OCI-LY7 (cell line): ENCODE measurements at regions not wholly inside any gene's neighbourhood (a gene's known extent, or its start where the extent isn't known, plus 50 kb on each side); places are given as distances from the start of the nearest gene placed in this dataset.

Experiments
- EZH2phosphoT487 ChIP-seq: fragments of 200-600 bp; sonication (generic); IDR thresholded peaks from 2 replicates; pipeline ENCODE4 v1.6.1; 2018; ENCODE audit warnings: low read depth, borderline replicate concordance, mild to moderate bottlenecking, mixed run types, antibody characterized with exemption, low read length, moderate library complexity, mixed read lengths
- TF ChIP-seq, protein P1 (sequence below): fragments of 200-600 bp; sonication (generic); conservative IDR thresholded peaks from 2 replicates; pipeline ENCODE4 v1.5.1; 2014; ENCODE audit warnings: mild to moderate bottlenecking, antibody characterized with exemption, low read length, moderate library complexity, mixed read lengths

DNA sequence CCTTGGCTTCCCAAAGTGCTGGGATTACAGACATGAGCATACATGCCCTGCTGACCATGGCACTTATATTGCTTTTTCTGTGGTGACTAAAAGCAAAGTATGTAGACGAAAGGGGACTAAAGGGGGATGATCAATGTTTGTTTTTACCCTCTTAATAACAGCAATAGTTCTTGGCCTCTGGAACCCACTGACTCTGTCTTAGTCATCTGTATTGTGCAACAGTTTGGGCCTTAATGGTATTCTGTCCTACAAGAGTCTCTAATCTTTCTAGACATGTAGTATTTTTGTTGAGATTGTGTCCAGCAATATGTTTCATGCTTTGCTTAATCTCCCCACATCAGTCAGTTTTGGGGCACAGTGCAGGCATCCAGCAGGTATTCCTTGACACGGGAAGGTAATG is 359.9 kb upstream of the FANCL start:
- TF ChIP-seq, protein P1, sequence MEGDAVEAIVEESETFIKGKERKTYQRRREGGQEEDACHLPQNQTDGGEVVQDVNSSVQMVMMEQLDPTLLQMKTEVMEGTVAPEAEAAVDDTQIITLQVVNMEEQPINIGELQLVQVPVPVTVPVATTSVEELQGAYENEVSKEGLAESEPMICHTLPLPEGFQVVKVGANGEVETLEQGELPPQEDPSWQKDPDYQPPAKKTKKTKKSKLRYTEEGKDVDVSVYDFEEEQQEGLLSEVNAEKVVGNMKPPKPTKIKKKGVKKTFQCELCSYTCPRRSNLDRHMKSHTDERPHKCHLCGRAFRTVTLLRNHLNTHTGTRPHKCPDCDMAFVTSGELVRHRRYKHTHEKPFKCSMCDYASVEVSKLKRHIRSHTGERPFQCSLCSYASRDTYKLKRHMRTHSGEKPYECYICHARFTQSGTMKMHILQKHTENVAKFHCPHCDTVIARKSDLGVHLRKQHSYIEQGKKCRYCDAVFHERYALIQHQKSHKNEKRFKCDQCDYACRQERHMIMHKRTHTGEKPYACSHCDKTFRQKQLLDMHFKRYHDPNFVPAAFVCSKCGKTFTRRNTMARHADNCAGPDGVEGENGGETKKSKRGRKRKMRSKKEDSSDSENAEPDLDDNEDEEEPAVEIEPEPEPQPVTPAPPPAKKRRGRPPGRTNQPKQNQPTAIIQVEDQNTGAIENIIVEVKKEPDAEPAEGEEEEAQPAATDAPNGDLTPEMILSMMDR: no peak
- no peak for TF ChIP-seq EZH2phosphoT487
